GM19397 (cell line): ENCODE measurements at regions not wholly inside any gene's neighbourhood (a gene's known extent, or its start where the extent isn't known, plus 50 kb on each side); places are given as distances from the start of the nearest gene placed in this dataset.

ENCODE experiments used
- ATAC-seq: cut with Tn5 transposase; IDR thresholded peaks from one replicate; pipeline ENCODE4 v1.9.1; 2021; ENCODE audit warnings: mild to moderate bottlenecking, moderate library complexity; ENCODE audit not compliant: unreplicated experiment

GRCh38 chr17:69943058-69943457 is 132.0 kb upstream of the KCNJ16 start:
- ATAC-seq: no peak

- no peak for ATAC-seq
Measured at GRCh38 chr17:69944406-69944805, 130.6 kb upstream of the KCNJ16 start.

- no peak for ATAC-seq
Measured at GRCh38 chr17:69945698-69946185, 129.3 kb upstream of the KCNJ16 start.

GRCh38 chr17:69947027-69947759 is 127.8 kb upstream of the KCNJ16 start:
- ATAC-seq: no peak

- ATAC-seq: no peak
Measured at GRCh38 chr17:69948406-69948805, 126.6 kb upstream of the KCNJ16 start.

GRCh38 chr17:69949496-69949895 is 125.5 kb upstream of the KCNJ16 start:
- no peak for ATAC-seq

- ATAC-seq: no peak
Measured at GRCh38 chr17:69949973-69950695, 124.9 kb upstream of the KCNJ16 start.

GRCh38 chr17:69950701-69951418 is 124.2 kb upstream of the KCNJ16 start:
- no peak for ATAC-seq

GRCh38 chr17:69954241-69954925 is 120.6 kb upstream of the KCNJ16 start:
- no peak for ATAC-seq

GRCh38 chr17:69958063-69958462 is 117.0 kb upstream of the KCNJ16 start:
- ATAC-seq: no peak

GRCh38 chr17:69959283-69959682 is 115.7 kb upstream of the KCNJ16 start:
- ATAC-seq: no peak

GRCh38 chr17:69960755-69961154 is 114.3 kb upstream of the KCNJ16 start:
- ATAC-seq: no peak

GRCh38 chr17:69961501-69962145 is 113.4 kb upstream of the KCNJ16 start:
- ATAC-seq: no peak

- no peak for ATAC-seq
Measured at GRCh38 chr17:69962436-69962995, 112.5 kb upstream of the KCNJ16 start.

- ATAC-seq: no peak
Measured at GRCh38 chr17:69967910-69968411, 107.1 kb upstream of the KCNJ16 start.

GRCh38 chr17:69969897-69970296 is 105.1 kb upstream of the KCNJ16 start:
- no peak for ATAC-seq

- ATAC-seq: no peak
Measured at GRCh38 chr17:69972251-69972650, 102.8 kb upstream of the KCNJ16 start.

GRCh38 chr17:69975808-69976207 is 99.2 kb upstream of the KCNJ16 start:
- ATAC-seq: no peak

- no peak for ATAC-seq
Measured at GRCh38 chr17:69978056-69978646, 96.9 kb upstream of the KCNJ16 start.

- ATAC-seq: no peak
Measured at GRCh38 chr17:69981441-69981840, 93.6 kb upstream of the KCNJ16 start.
